ENCODE measurements at regions not wholly inside any gene's neighbourhood (a gene's known extent, or its start where the extent isn't known, plus 50 kb on each side); places are given as distances from the start of the nearest gene placed in this dataset.

- TF ChIP-seq POLR2AphosphoS5 (IDR thresholded peaks at IDR 0.05) (no peak), CTCF (IDR thresholded peaks at IDR 0.05) (no peak), POLR2A (IDR thresholded peaks at IDR 0.05) (no peak)
Measured at GRCh38 chr2:193841384-193842150, 1646.8 kb upstream of the TMEFF2 start.

All from suprapubic skin (tissue), 4 donors.